ENCODE measurements at regions not wholly inside any gene's neighbourhood (a gene's known extent, or its start where the extent isn't known, plus 50 kb on each side); places are given as distances from the start of the nearest gene placed in this dataset.

DNA sequence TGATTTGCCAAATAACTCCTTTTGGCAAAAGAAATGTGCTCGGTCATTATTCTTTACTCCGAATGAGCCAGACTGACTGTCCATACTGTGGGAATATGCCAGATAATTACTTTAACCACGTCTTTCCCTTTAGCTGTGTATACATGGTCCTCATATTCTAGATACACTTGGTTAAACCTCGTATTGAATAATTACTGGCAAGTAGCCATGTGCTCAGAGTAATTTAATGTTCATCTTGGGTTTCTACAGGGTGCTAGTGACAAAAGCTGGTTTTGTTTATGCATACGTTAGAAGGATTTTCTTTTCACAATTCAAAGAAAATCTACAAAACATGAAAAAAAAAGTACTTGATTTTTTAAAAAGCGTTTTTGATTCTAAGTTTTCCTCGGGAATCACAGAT is 540.3 kb downstream of the KCNJ2 start:
- H3K9me1 ChIP-seq (replicated peaks; ENCODE audit: control insufficient read depth, extremely low read depth, insufficient read depth, low read length) = no peaks in the 10 kb centered on the region
- TF ChIP-seq FOS (IDR thresholded peaks at IDR 0.05; ENCODE audit: borderline replicate concordance, insufficient read depth, low read length) (no peak), POLR2AphosphoS5 (IDR thresholded peaks at IDR 0.05; ENCODE audit: insufficient read depth, low read depth, low read length) (no peak), EZH2 (IDR thresholded peaks at IDR 0.05; ENCODE audit: borderline replicate concordance, low read depth, low read length, severe bottlenecking) (no peak), MYC (IDR thresholded peaks at IDR 0.05; ENCODE audit: low read depth, low read length) (no peak), POLR2A (IDR thresholded peaks at IDR 0.05; ENCODE audit: low read depth, low read length) (no peak), JUN (IDR thresholded peaks at IDR 0.05; ENCODE audit: borderline replicate concordance, insufficient read depth, insufficient read length, low read depth) (no peak), GATA2 (IDR thresholded peaks at IDR 0.05; ENCODE audit: insufficient read depth, insufficient read length, low read depth, low read length) (no peak)
- TF ChIP-seq, protein P1, sequence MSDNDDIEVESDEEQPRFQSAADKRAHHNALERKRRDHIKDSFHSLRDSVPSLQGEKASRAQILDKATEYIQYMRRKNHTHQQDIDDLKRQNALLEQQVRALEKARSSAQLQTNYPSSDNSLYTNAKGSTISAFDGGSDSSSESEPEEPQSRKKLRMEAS (IDR thresholded peaks at IDR 0.05; ENCODE audit: insufficient read depth, insufficient read length) = no peak
- TF ChIP-seq, protein P2, sequence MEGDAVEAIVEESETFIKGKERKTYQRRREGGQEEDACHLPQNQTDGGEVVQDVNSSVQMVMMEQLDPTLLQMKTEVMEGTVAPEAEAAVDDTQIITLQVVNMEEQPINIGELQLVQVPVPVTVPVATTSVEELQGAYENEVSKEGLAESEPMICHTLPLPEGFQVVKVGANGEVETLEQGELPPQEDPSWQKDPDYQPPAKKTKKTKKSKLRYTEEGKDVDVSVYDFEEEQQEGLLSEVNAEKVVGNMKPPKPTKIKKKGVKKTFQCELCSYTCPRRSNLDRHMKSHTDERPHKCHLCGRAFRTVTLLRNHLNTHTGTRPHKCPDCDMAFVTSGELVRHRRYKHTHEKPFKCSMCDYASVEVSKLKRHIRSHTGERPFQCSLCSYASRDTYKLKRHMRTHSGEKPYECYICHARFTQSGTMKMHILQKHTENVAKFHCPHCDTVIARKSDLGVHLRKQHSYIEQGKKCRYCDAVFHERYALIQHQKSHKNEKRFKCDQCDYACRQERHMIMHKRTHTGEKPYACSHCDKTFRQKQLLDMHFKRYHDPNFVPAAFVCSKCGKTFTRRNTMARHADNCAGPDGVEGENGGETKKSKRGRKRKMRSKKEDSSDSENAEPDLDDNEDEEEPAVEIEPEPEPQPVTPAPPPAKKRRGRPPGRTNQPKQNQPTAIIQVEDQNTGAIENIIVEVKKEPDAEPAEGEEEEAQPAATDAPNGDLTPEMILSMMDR (IDR thresholded peaks at IDR 0.05; ENCODE audit: extremely low read depth in 1 of 2, insufficient read depth in 1 of 2, low read depth in 1 of 2, low read length in 2 of 2) = no peak
- H3K4me2 ChIP-seq (ENCODE audit: insufficient read depth, low read length) = no peak overlapping the region
- no peaks in the 10 kb centered on the region for H3K9me3 ChIP-seq (replicated peaks; ENCODE audit: control insufficient read depth, insufficient read depth, low read length)
- POLR2A ChIA-PET = no interaction called here
- H3K27ac ChIP-seq (ENCODE audit: insufficient read depth, low read depth, low read length) = no peak overlapping the region
- FAIRE-seq = no peak
- dilution Hi-C loops (cut with MboI; ENCODE audit: extremely low pct_ligation_motif_present, low sequenced_read_pairs) = no loop called here
- no peaks in the 10 kb centered on the region for H3K36me3 ChIP-seq (ENCODE audit: control insufficient read depth in 2 of 2, extremely low read depth in 1 of 2, insufficient read depth in 2 of 2, low read length in 2 of 2)
- no TSS peak for BruUV-seq (replicated peaks)
- H3K27me3 ChIP-seq (ENCODE audit: control insufficient read depth in 2 of 2, insufficient read depth in 2 of 2, low read length in 2 of 2) = no peaks in the 10 kb centered on the region
- H4K20me1 ChIP-seq (replicated peaks; ENCODE audit: control insufficient read depth, extremely low read depth, insufficient read depth, low read length) = no peaks in the 10 kb centered on the region
- CTCF ChIA-PET = no interaction called here
- no peak overlapping the region for H3K9ac ChIP-seq (replicated peaks; ENCODE audit: extremely low read depth, insufficient read depth, low read length)
- H2AFZ ChIP-seq (ENCODE audit: low read depth, low read length) = no peak overlapping the region
- no peak for DNase-seq (ENCODE audit: low read depth, low spot score)
- no peaks in the 10 kb centered on the region for H3K79me2 ChIP-seq (ENCODE audit: control insufficient read depth, insufficient read depth, low read length)
- intact Hi-C loops (cut with micrococcal nuclease) = no loop called here
- no peak overlapping the region for H3K4me3 ChIP-seq (replicated peaks in 1 of 3; ENCODE audit: insufficient read depth in 1 of 3, low read depth in 1 of 3, low read length in 3 of 3)
- no peaks in the 10 kb centered on the region for H3K4me1 ChIP-seq (ENCODE audit: control insufficient read depth, extremely low read depth, insufficient read depth, low read length)

Data from endothelial cell of umbilical vein (primary cell).